ENCODE measurements at regions not wholly inside any gene's neighbourhood (a gene's known extent, or its start where the extent isn't known, plus 50 kb on each side); places are given as distances from the start of the nearest gene placed in this dataset.

- TF ChIP-seq CTCF (IDR thresholded peaks at IDR 0.05) (no peak), POLR2A (IDR thresholded peaks at IDR 0.05) (no peak)
Measured at GRCh38 chr1:80076469-80076868, 1069.9 kb upstream of the ADGRL4 start.

All from right lobe of liver (tissue), 4 donors.